ENCODE measurements at regions not wholly inside any gene's neighbourhood (a gene's known extent, or its start where the extent isn't known, plus 50 kb on each side); places are given as distances from the start of the nearest gene placed in this dataset.

DNA sequence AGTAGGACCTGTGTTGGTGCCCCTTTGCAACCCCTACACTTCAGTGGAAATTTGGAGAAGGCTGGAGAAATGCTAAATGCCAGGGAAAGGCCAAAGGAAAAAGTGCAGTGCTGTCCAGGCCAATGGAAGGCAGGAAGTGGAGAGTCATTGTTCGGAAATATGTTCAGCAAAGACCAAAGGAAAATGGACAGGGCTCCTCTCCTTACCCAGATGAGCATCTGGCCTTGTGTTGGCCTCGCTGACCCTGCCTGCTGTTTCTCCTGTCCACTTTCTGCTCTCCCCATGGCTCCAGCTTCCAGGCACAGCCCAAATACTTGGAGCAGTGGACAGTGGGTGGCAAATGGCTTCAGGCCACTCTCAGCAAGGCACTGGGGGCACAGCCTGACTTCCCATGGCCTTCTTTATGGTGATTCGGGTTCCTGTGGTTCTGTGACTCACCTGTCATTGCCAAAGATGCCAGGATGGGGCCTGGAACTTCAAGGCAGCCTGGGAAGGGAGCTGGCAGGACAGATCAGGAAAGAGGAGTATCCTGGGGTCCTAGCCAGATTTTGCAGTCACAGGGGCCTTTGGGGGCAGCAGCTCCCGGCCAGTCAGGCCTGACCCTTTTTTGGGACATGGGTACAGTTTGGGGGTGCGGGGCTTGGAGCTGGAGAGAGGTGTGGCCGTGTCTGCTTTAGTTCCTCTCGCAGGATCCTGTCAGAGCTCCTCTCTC is 190.9 kb upstream of the SLC24A3 start:
- H3K36me3 Mint-ChIP-seq (ENCODE audit: insufficient read depth) = no peaks in the 10 kb centered on the region
- no peaks in the 10 kb centered on the region for H3K27me3 Mint-ChIP-seq (ENCODE audit: low read depth)
- DNase-seq (no peak), ATAC-seq (no peak)
- no peaks in the 10 kb centered on the region for H3K4me1 Mint-ChIP-seq (ENCODE audit: low read depth)
- no peak overlapping the region for H3K4me3 Mint-ChIP-seq
- H3K9me3 Mint-ChIP-seq = no peaks in the 10 kb centered on the region

GRCh38 chr20:19022118-19022575 is 190.3 kb upstream of the SLC24A3 start:
- Mint-ChIP-seq H3K4me3 (no peak overlapping the region), H3K9me3 (no peaks in the 10 kb centered on the region), H3K36me3 (ENCODE audit: insufficient read depth) (no peaks in the 10 kb centered on the region), H3K27me3 (ENCODE audit: low read depth) (no peaks in the 10 kb centered on the region), H3K4me1 (ENCODE audit: low read depth) (no peaks in the 10 kb centered on the region)
- DNase-seq (no peak), ATAC-seq (no peak)

DNA sequence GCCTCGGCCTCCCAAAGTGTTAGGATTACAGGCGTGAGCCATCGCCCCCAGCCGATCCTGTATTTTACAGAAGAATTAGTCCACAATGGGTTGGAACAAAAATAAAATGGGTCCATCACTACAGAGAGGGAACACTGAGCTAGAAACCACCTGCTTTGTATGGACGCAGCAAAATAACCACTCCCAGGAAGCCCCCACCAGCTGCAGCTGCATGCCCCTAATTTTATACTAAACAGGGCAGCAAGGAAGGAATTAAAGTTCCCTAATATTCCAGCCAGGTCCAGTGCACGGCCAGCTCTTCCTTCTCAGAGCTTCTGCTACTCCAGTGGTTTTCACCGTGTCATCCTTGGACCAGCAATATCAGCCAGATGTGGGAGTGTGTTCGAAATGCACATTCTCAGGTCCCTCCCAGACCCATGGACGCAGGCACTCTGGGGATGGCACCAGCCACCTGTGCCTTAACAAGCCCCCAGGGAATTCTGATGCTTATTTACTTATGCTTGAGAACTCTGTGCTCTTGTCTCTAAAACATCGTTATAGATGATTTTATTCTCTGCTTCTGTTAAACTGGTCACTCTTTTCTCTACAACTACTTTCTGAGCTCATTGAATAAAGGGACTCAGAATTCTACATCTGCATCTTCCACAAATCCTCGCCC is 189.5 kb upstream of the SLC24A3 start:
- no peaks in the 10 kb centered on the region for H3K27me3 Mint-ChIP-seq (ENCODE audit: low read depth)
- DNase-seq (no peak), ATAC-seq (no peak)
- no peaks in the 10 kb centered on the region for H3K9me3 Mint-ChIP-seq
- no peak overlapping the region for H3K4me3 Mint-ChIP-seq
- H3K36me3 Mint-ChIP-seq (ENCODE audit: insufficient read depth) = no peaks in the 10 kb centered on the region
- no peaks in the 10 kb centered on the region for H3K4me1 Mint-ChIP-seq (ENCODE audit: low read depth)

- Mint-ChIP-seq H3K4me3 (no peak overlapping the region), H3K4me1 (ENCODE audit: low read depth) (no peaks in the 10 kb centered on the region), H3K9me3 (no peaks in the 10 kb centered on the region), H3K36me3 (ENCODE audit: insufficient read depth) (no peaks in the 10 kb centered on the region), H3K27me3 (ENCODE audit: low read depth) (no peaks in the 10 kb centered on the region)
- no peak for DNase-seq
- ATAC-seq = no peak
These were observed 188.0 kb upstream of the SLC24A3 start for GRCh38 chr20:19024296-19025035.

- no peaks in the 10 kb centered on the region for H3K9me3 Mint-ChIP-seq
These were observed 186.9 kb upstream of the SLC24A3 start for GRCh38 chr20:19025430-19026120.

DNA sequence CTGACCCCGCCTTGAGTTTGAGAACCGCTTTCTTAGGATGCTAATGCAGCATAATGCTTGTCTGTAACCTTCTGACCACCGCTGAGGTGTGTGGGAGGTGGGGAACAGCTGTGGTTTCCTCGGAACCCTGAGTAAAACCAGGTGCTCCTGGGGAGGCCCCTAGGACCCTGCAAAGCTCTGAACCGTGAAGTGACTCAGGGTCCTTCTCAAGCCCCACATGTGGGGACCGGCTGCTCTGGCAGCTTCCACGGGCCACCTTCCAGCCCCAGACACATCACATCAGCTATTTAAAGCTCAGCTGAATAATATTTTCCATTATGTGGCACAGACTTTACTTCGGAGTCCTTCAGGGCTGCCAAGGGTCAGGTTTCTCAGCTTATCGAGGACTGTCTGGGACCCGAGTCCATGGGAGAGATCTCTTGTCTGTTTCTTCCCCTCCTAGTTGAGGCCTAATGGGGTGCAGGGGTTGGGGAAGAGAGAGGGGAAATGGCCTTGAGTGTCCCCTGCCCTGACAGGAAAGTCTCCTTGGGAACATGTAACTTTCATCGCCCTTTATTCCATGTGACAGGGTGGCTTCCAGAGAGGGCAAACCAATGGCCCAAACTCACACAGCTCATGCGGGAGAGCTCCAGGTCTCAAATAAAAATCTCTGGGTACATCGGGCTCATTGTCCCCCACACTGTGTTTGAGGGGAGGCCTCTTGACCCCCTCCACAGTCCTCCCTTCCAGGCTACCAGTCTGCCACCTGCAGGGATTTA is 186.1 kb upstream of the SLC24A3 start:
- no peak for DNase-seq
- H3K4me1 Mint-ChIP-seq (ENCODE audit: low read depth) = no peaks in the 10 kb centered on the region

More at GRCh38 chr20:19025430-19026120, 186.9 kb upstream of the SLC24A3 start:
- Mint-ChIP-seq H3K4me1 (ENCODE audit: low read depth) (no peaks in the 10 kb centered on the region), H3K27me3 (ENCODE audit: low read depth) (no peaks in the 10 kb centered on the region), H3K4me3 (no peak overlapping the region), H3K36me3 (ENCODE audit: insufficient read depth) (no peaks in the 10 kb centered on the region)
- no peak for ATAC-seq
- DNase-seq = no peak

GRCh38 chr20:19026901-19027644 is 185.4 kb upstream of the SLC24A3 start:
- H3K4me3 Mint-ChIP-seq = no peak overlapping the region
- H3K9me3 Mint-ChIP-seq = no peaks in the 10 kb centered on the region
- no peaks in the 10 kb centered on the region for H3K27me3 Mint-ChIP-seq (ENCODE audit: low read depth)
- no peak for DNase-seq
- no peaks in the 10 kb centered on the region for H3K4me1 Mint-ChIP-seq (ENCODE audit: low read depth)
- no peaks in the 10 kb centered on the region for H3K36me3 Mint-ChIP-seq (ENCODE audit: insufficient read depth)
- ATAC-seq = no peak

More for the DNA sequence above, 186.1 kb upstream of the SLC24A3 start:
- Mint-ChIP-seq H3K9me3 (no peaks in the 10 kb centered on the region), H3K4me3 (no peak overlapping the region), H3K27me3 (ENCODE audit: low read depth) (no peaks in the 10 kb centered on the region), H3K36me3 (ENCODE audit: insufficient read depth) (no peaks in the 10 kb centered on the region)
- no peak for ATAC-seq

GRCh38 chr20:19027971-19028370 is 184.5 kb upstream of the SLC24A3 start:
- Mint-ChIP-seq H3K36me3 (ENCODE audit: insufficient read depth) (no peaks in the 10 kb centered on the region), H3K4me1 (ENCODE audit: low read depth) (no peaks in the 10 kb centered on the region), H3K9me3 (no peaks in the 10 kb centered on the region), H3K4me3 (no peak overlapping the region), H3K27me3 (ENCODE audit: low read depth) (peaks cover under 1% of the 10 kb centered on the region)
- no peak for ATAC-seq
- DNase-seq = no peak

GRCh38 chr20:19041787-19042186 is 170.7 kb upstream of the SLC24A3 start:
- peaks cover 7% of the 10 kb centered on the region for H3K27me3 Mint-ChIP-seq (ENCODE audit: low read depth)

GRCh38 chr20:19045371-19045770 is 167.1 kb upstream of the SLC24A3 start:
- Mint-ChIP-seq H3K36me3 (ENCODE audit: insufficient read depth) (no peaks in the 10 kb centered on the region), H3K4me3 (no peak overlapping the region), H3K4me1 (ENCODE audit: low read depth) (peaks cover 2% of the 10 kb centered on the region), H3K9me3 (no peaks in the 10 kb centered on the region), H3K27me3 (ENCODE audit: low read depth) (peaks cover 7% of the 10 kb centered on the region)
- ATAC-seq = no peak
- DNase-seq = no peak

More at GRCh38 chr20:19041787-19042186, 170.7 kb upstream of the SLC24A3 start:
- Mint-ChIP-seq H3K4me1 (ENCODE audit: low read depth) (no peaks in the 10 kb centered on the region), H3K36me3 (ENCODE audit: insufficient read depth) (no peaks in the 10 kb centered on the region), H3K9me3 (no peaks in the 10 kb centered on the region), H3K4me3 (no peak overlapping the region)
- DNase-seq (no peak), ATAC-seq (no peak)

GRCh38 chr20:19047040-19047950 is 165.1 kb upstream of the SLC24A3 start:
- DNase-seq = no peak
- peaks cover 2% of the 10 kb centered on the region for H3K4me1 Mint-ChIP-seq (ENCODE audit: low read depth)
- H3K4me3 Mint-ChIP-seq = no peak overlapping the region
- no peaks in the 10 kb centered on the region for H3K36me3 Mint-ChIP-seq (ENCODE audit: insufficient read depth)
- peaks cover 7% of the 10 kb centered on the region for H3K27me3 Mint-ChIP-seq (ENCODE audit: low read depth)
- no peaks in the 10 kb centered on the region for H3K9me3 Mint-ChIP-seq
- ATAC-seq = no peak

GRCh38 chr20:19047951-19048296 is 164.5 kb upstream of the SLC24A3 start:
- no peak for ATAC-seq
- DNase-seq = no peak
- Mint-ChIP-seq H3K9me3 (no peaks in the 10 kb centered on the region), H3K4me1 (ENCODE audit: low read depth) (peaks cover 2% of the 10 kb centered on the region), H3K27me3 (ENCODE audit: low read depth) (peaks cover 7% of the 10 kb centered on the region), H3K4me3 (no peak overlapping the region), H3K36me3 (ENCODE audit: insufficient read depth) (no peaks in the 10 kb centered on the region)

Data from activated T-cell treated with anti-CD3 and anti-CD28 coated beads, Interleukin-2, amount 50 U/mL, for 4 hours (primary cell).